Astrocyte (in vitro differentiated cells and primary cell): ENCODE measurements at regions not wholly inside any gene's neighbourhood (a gene's known extent, or its start where the extent isn't known, plus 50 kb on each side); places are given as distances from the start of the nearest gene placed in this dataset.

Experiments used
- EZH2 ChIP-seq: IDR thresholded peaks from 2 replicates; pipeline ENCODE4 v1.6.1; 2012; ENCODE audit warnings: mild to moderate bottlenecking, low read length, inconsistent platforms; ENCODE audit not compliant: insufficient read depth
- TF ChIP-seq, protein P1 (sequence below): IDR thresholded peaks from 2 replicates; pipeline ENCODE4 v1.5.1; 2011; ENCODE audit warnings: low read depth, mild to moderate bottlenecking, inconsistent platforms, low read length, moderate library complexity; ENCODE audit not compliant: insufficient read depth

DNA sequence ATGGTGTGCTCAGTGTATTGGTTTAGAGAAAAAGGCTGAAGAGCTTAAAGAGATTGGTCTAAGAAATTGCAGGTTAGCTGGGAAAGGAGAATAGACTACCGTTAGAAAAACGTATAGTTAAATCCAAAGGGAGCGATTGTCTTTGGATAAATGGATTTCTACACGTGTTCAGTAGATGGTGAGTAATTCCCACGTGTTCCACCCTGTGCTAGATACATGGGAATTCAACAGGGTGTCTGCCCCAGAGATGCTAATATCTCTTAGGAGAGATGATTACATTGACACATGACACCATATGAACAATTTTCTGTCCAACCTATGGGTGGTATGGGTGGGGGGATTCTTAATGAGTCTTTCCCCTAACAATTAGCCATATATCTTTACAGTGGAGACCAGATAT, 99.8 kb downstream of the TDRD15 start:
- TF ChIP-seq, protein P1, sequence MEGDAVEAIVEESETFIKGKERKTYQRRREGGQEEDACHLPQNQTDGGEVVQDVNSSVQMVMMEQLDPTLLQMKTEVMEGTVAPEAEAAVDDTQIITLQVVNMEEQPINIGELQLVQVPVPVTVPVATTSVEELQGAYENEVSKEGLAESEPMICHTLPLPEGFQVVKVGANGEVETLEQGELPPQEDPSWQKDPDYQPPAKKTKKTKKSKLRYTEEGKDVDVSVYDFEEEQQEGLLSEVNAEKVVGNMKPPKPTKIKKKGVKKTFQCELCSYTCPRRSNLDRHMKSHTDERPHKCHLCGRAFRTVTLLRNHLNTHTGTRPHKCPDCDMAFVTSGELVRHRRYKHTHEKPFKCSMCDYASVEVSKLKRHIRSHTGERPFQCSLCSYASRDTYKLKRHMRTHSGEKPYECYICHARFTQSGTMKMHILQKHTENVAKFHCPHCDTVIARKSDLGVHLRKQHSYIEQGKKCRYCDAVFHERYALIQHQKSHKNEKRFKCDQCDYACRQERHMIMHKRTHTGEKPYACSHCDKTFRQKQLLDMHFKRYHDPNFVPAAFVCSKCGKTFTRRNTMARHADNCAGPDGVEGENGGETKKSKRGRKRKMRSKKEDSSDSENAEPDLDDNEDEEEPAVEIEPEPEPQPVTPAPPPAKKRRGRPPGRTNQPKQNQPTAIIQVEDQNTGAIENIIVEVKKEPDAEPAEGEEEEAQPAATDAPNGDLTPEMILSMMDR: no peak
- TF ChIP-seq EZH2: no peak
